Epithelial cell of esophagus (primary cell): ENCODE measurements at regions not wholly inside any gene's neighbourhood (a gene's known extent, or its start where the extent isn't known, plus 50 kb on each side); places are given as distances from the start of the nearest gene placed in this dataset.
"Not testable (repeated sequence)": the region's sequence is repeated elsewhere in the genome, so short reads cannot be mapped to it uniquely, and the experiment has no call there.

Source experiments
- DNase-seq: peaks from one replicate; pipeline ENCODE4 v3.0.0; 2010; ENCODE audit warnings: low read depth
- H3K4me3 ChIP-seq: 2 replicates; pipeline ENCODE4 v1.5.1; 2011; ENCODE audit warnings: mild to moderate bottlenecking, low read length, control low read depth
- CTCF ChIP-seq: IDR thresholded peaks from 2 replicates; pipeline ENCODE4 v1.5.1; 2011; ENCODE audit warnings: low read depth, mild to moderate bottlenecking, low read length, control low read depth, inconsistent platforms; ENCODE audit not compliant: insufficient read depth; ENCODE audit errors: missing control alignments

DNA sequence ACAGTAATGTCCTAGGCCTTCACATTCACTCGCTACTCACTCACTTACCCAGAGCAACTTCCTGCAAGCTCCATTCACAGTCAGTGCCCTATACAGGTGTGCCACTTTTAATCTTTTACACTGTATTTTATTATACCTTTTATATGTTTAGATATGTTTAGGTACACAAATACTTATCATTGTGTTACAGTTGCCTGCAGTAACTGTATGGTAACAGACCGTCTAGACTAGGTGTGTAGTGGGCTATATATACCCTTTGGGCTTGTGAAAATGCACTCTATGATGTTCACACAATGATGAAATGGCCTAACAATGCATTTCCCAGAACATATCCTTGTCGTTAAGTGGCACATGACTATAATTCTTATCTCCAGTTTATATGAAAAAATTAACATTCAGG is 204.5 kb upstream of the HMCN1 start:
- no peak for DNase-seq

DNA sequence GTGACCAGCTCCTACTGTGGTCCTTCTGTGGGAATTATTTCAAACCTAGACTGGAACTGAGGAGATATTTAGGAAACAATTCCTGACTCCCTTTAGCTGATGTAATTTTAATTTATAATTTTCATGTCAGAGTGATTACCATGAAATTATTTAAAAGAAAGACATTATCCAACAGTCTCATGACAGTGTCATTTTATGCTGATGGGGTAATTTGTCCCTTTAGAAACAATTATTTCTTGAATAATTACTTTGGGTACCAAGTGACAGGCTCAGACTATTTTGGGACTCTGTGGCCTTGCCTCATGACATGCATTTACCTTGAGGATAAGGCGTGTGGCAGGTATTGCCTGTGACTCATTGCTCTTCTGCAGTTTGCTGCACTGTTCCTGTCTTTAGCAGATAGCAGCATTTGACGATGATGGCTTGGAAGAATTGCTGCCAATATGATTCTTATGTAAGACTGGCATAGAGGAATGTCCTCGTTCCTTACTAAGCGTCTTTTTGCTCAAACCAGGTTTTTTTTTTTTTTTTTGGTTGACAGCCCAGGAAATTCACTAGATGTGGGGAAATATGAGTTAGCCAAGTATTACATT is 206.0 kb upstream of the HMCN1 start:
- peak; percentile 66 for DNase-seq
- TF ChIP-seq CTCF: no peak
- no peak overlapping the region for H3K4me3 ChIP-seq

More for the DNA sequence above, 204.5 kb upstream of the HMCN1 start:
- no peak overlapping the region for H3K4me3 ChIP-seq
- TF ChIP-seq CTCF: no peak

- no peak overlapping the region for H3K4me3 ChIP-seq
- no peak for DNase-seq
- no peak for TF ChIP-seq CTCF
Observed at GRCh38 chr1:185526344-185527307, 207.6 kb upstream of the HMCN1 start.

GRCh38 chr1:185520188-185520920 is 203.3 kb upstream of the IVNS1ABP start:
- DNase-seq: peak; percentile 91
- H3K4me3 ChIP-seq: peak overlapping the region; percentile 14
- no peak for TF ChIP-seq CTCF

GRCh38 chr1:185517808-185518419 is 200.9 kb upstream of the IVNS1ABP start:
- no peak for DNase-seq
- H3K4me3 ChIP-seq: no peak overlapping the region
- no peak for TF ChIP-seq CTCF

GRCh38 chr1:185517301-185517700 is 200.3 kb upstream of the IVNS1ABP start:
- not testable (repeated sequence) for H3K4me3 ChIP-seq

GRCh38 chr1:185515696-185516095 is 198.7 kb upstream of the IVNS1ABP start:
- TF ChIP-seq CTCF: no peak
- DNase-seq: no peak

More at GRCh38 chr1:185517301-185517700, 200.3 kb upstream of the IVNS1ABP start:
- DNase-seq: not testable (repeated sequence)

More at GRCh38 chr1:185515696-185516095, 198.7 kb upstream of the IVNS1ABP start:
- no peak overlapping the region for H3K4me3 ChIP-seq
